GM20000 (cell line): ENCODE measurements at regions not wholly inside any gene's neighbourhood (a gene's known extent, or its start where the extent isn't known, plus 50 kb on each side); places are given as distances from the start of the nearest gene placed in this dataset.

Source experiments
- DNase-seq: peaks from one replicate; pipeline ENCODE4 v3.0.0; 2012; ENCODE audit warnings: low spot score
- CTCF ChIP-seq: IDR thresholded peaks from 2 replicates; pipeline ENCODE4 v1.5.1; 2012; ENCODE audit warnings: mild to moderate bottlenecking, control low read depth; ENCODE audit errors: extremely low read depth, missing control alignments

DNA sequence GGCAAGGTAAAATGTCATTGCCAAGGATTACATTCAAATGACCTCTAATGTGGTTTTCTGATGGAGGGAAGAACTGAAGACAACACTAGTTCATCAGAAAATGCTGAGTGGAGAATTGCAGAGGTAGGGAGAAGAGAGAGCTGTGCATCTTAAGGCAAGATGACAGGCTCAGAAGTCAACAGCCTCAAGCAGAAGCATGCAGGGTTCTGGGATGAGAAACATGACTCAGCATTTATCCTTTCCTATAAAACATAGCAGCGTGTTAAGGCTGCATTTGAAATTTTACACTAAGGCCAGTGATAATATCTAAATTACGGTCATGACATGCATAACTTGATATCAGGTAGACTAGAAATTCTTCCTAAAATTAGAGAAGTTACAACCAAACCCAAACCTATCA is 53.7 kb upstream of the DYRK2 start:
- no peak for DNase-seq
- TF ChIP-seq CTCF: no peak

DNA sequence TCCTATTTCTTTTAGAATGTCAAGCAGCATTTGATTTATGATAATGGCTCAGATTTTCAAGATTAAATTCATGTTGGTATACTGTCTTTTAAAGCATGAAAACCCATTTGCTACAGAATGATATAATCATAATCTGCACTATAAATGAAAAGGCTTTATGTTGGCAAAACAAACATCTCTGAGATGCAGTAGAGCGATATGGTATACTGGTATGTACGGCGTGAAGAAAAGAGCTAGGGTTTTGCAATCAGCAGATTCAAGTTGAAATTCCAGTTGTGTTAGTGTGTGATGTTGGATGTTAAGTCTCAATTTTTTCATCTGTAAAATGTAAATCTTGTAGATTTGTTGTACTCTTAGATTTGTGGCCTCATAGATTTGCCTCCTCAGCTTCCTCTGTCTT is 53.2 kb upstream of the DYRK2 start:
- no peak for DNase-seq
- TF ChIP-seq CTCF: no peak

GRCh38 chr12:67598598-67598997 is 49.9 kb upstream of the DYRK2 start:
- no peak for DNase-seq
- TF ChIP-seq CTCF: no peak
